Muscle of leg (tissue), 3 donors: ENCODE measurements at regions not wholly inside any gene's neighbourhood (a gene's known extent, or its start where the extent isn't known, plus 50 kb on each side); places are given as distances from the start of the nearest gene placed in this dataset.

Experiments used
- DNase-seq: peaks from one replicate; pipeline ENCODE4 v3.0.0; 2013
- H3K27ac ChIP-seq: one replicate; pipeline ENCODE4 v1.5.1; 2013; ENCODE audit warnings: mild to moderate bottlenecking, low read length, control low read depth
- H3K27me3 ChIP-seq: one replicate; pipeline ENCODE4 v1.6.1; 2013; ENCODE audit warnings: low read length; ENCODE audit not compliant: control insufficient read depth, insufficient read depth
- H3K36me3 ChIP-seq: one replicate; pipeline ENCODE4 v1.6.1; 2013; ENCODE audit warnings: low read length; ENCODE audit not compliant: control insufficient read depth, insufficient read depth
- H3K4me1 ChIP-seq: one replicate; pipeline ENCODE4 v1.6.1; 2013; ENCODE audit warnings: low read length; ENCODE audit not compliant: control insufficient read depth, insufficient read depth
- H3K4me3 ChIP-seq: one replicate; pipeline ENCODE4 v1.5.1; 2013; ENCODE audit warnings: low read length, control low read depth
- H3K9me3 ChIP-seq: replicated peaks from 2 replicates; pipeline ENCODE4 v1.6.1; 2013; ENCODE audit warnings: low read depth, low read length; ENCODE audit not compliant: control insufficient read depth
- WGBS: methylation state at CpG from one replicate; pipeline ENCODE4 v1.1.5; 2013; ENCODE audit warnings: missing lambda C conversion rate; ENCODE audit not compliant: insufficient coverage; 5-methylcytosine and 5-hydroxymethylcytosine counted together

- Histone ChIP-seq H3K36me3 (no peaks in the 10 kb centered on the region), H3K27me3 (no peaks in the 10 kb centered on the region), H3K4me1 (peaks cover 50% of the 10 kb centered on the region), H3K4me3 (no peak overlapping the region), H3K9me3 (no peaks in the 10 kb centered on the region), H3K27ac (no peak overlapping the region)
- DNase-seq, result no peak
- WGBS, result 88% methylated on average over 2 of the region's 7 CpGs
Observed at GRCh38 chr20:23206995-23207394, 120.9 kb upstream of the CD93 start.

GRCh38 chr20:23206061-23206460, 119.9 kb upstream of the CD93 start:
- WGBS, result 100% methylated on average over 1 of the region's 2 CpGs
- H3K36me3 ChIP-seq, result no peaks in the 10 kb centered on the region
- DNase-seq, result no peak
- H3K4me3 ChIP-seq, result no peak overlapping the region
- H3K9me3 ChIP-seq, result no peaks in the 10 kb centered on the region
- H3K27me3 ChIP-seq, result no peaks in the 10 kb centered on the region
- peaks cover 51% of the 10 kb centered on the region for H3K4me1 ChIP-seq
- H3K27ac ChIP-seq, result peak overlapping the region; percentile 83

- Histone ChIP-seq H3K9me3 (no peaks in the 10 kb centered on the region), H3K4me3 (no peak overlapping the region), H3K27ac (peak overlapping the region; percentile 83), H3K4me1 (peaks cover 51% of the 10 kb centered on the region), H3K27me3 (no peaks in the 10 kb centered on the region), H3K36me3 (no peaks in the 10 kb centered on the region)
- peak; percentile 96 for DNase-seq
- WGBS, result 10% methylated on average over 10 of the region's 10 CpGs
Observed at GRCh38 chr20:23205611-23206041, 119.5 kb upstream of the CD93 start.

GRCh38 chr20:23205211-23205610, 119.1 kb upstream of the CD93 start:
- Histone ChIP-seq H3K4me3 (no peak overlapping the region), H3K9me3 (no peaks in the 10 kb centered on the region), H3K36me3 (no peaks in the 10 kb centered on the region), H3K27ac (peak overlapping the region; percentile 83), H3K27me3 (no peaks in the 10 kb centered on the region), H3K4me1 (peaks cover 51% of the 10 kb centered on the region)
- 30% methylated on average over 4 of the region's 7 CpGs for WGBS
- peak; percentile 73 for DNase-seq

GRCh38 chr20:23203951-23204730, 118.0 kb upstream of the CD93 start:
- no peak for DNase-seq
- H3K4me1 ChIP-seq, result peaks cover 51% of the 10 kb centered on the region

GRCh38 chr20:23203310-23203709, 117.2 kb upstream of the CD93 start:
- WGBS, result 29% methylated on average over 1 of the region's 2 CpGs
- peak; percentile 61 for DNase-seq
- peaks cover 51% of the 10 kb centered on the region for H3K4me1 ChIP-seq

More at GRCh38 chr20:23203951-23204730, 118.0 kb upstream of the CD93 start:
- H3K27ac ChIP-seq, result peak overlapping the region; percentile 83
- no peaks in the 10 kb centered on the region for H3K27me3 ChIP-seq
- H3K4me3 ChIP-seq, result no peak overlapping the region
- H3K36me3 ChIP-seq, result no peaks in the 10 kb centered on the region
- no peaks in the 10 kb centered on the region for H3K9me3 ChIP-seq
- 53% methylated on average over 9 of the region's 9 CpGs for WGBS

GRCh38 chr20:23201658-23202057, 115.5 kb upstream of the CD93 start:
- H3K36me3 ChIP-seq, result no peaks in the 10 kb centered on the region
- DNase-seq, result no peak
- 78% methylated on average over 5 of the region's 6 CpGs for WGBS
- no peak overlapping the region for H3K4me3 ChIP-seq
- H3K27ac ChIP-seq, result no peak overlapping the region
- H3K4me1 ChIP-seq, result peaks cover 38% of the 10 kb centered on the region
- no peaks in the 10 kb centered on the region for H3K9me3 ChIP-seq
- no peaks in the 10 kb centered on the region for H3K27me3 ChIP-seq

More at GRCh38 chr20:23203310-23203709, 117.2 kb upstream of the CD93 start:
- no peak overlapping the region for H3K4me3 ChIP-seq
- H3K27ac ChIP-seq, result no peak overlapping the region
- no peaks in the 10 kb centered on the region for H3K36me3 ChIP-seq
- H3K27me3 ChIP-seq, result no peaks in the 10 kb centered on the region
- no peaks in the 10 kb centered on the region for H3K9me3 ChIP-seq

- Histone ChIP-seq H3K27me3 (no peaks in the 10 kb centered on the region), H3K36me3 (no peaks in the 10 kb centered on the region), H3K4me3 (no peak overlapping the region), H3K27ac (no peak overlapping the region), H3K9me3 (peaks cover under 1% of the 10 kb centered on the region), H3K4me1 (peaks cover 30% of the 10 kb centered on the region)
- no peak for DNase-seq
- WGBS, result 50% methylated on average over 4 of the region's 6 CpGs
Observed at GRCh38 chr20:23200914-23201313, 114.8 kb upstream of the CD93 start.

GRCh38 chr20:23200413-23200812, 114.3 kb upstream of the CD93 start:
- 82% methylated on average over 9 of the region's 12 CpGs for WGBS

GRCh38 chr20:23199356-23199755, 113.2 kb upstream of the CD93 start:
- Histone ChIP-seq H3K4me3 (no peak overlapping the region), H3K27me3 (no peaks in the 10 kb centered on the region), H3K9me3 (peaks cover 3% of the 10 kb centered on the region), H3K4me1 (peaks cover 16% of the 10 kb centered on the region), H3K36me3 (no peaks in the 10 kb centered on the region), H3K27ac (no peak overlapping the region)
- no peak for DNase-seq
- WGBS, result no CpG with 5 or more reads among the region's 3 CpGs

More at GRCh38 chr20:23200413-23200812, 114.3 kb upstream of the CD93 start:
- H3K27ac ChIP-seq, result no peak overlapping the region
- no peak for DNase-seq
- H3K4me3 ChIP-seq, result no peak overlapping the region
- H3K36me3 ChIP-seq, result no peaks in the 10 kb centered on the region
- no peaks in the 10 kb centered on the region for H3K27me3 ChIP-seq
- H3K9me3 ChIP-seq, result peaks cover 3% of the 10 kb centered on the region
- H3K4me1 ChIP-seq, result peaks cover 26% of the 10 kb centered on the region
